Epithelial cell of proximal tubule (primary cell): ENCODE measurements at regions not wholly inside any gene's neighbourhood (a gene's known extent, or its start where the extent isn't known, plus 50 kb on each side); places are given as distances from the start of the nearest gene placed in this dataset.

ENCODE experiments used
- DNase-seq: peaks from one replicate; pipeline ENCODE4 v3.0.0-alpha.2; 2011; ENCODE audit warnings: low read depth
- H3K4me3 ChIP-seq: 2 replicates; pipeline ENCODE4 v1.5.1; 2011; ENCODE audit warnings: low read depth, mild to moderate bottlenecking, low read length
- TF ChIP-seq, protein P1 (sequence below): conservative IDR thresholded peaks from 2 replicates; pipeline ENCODE4 v1.5.1; 2012; ENCODE audit warnings: low read depth, mild to moderate bottlenecking, low read length

- TF ChIP-seq, protein P1, sequence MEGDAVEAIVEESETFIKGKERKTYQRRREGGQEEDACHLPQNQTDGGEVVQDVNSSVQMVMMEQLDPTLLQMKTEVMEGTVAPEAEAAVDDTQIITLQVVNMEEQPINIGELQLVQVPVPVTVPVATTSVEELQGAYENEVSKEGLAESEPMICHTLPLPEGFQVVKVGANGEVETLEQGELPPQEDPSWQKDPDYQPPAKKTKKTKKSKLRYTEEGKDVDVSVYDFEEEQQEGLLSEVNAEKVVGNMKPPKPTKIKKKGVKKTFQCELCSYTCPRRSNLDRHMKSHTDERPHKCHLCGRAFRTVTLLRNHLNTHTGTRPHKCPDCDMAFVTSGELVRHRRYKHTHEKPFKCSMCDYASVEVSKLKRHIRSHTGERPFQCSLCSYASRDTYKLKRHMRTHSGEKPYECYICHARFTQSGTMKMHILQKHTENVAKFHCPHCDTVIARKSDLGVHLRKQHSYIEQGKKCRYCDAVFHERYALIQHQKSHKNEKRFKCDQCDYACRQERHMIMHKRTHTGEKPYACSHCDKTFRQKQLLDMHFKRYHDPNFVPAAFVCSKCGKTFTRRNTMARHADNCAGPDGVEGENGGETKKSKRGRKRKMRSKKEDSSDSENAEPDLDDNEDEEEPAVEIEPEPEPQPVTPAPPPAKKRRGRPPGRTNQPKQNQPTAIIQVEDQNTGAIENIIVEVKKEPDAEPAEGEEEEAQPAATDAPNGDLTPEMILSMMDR: no peak
- no peak overlapping the region for H3K4me3 ChIP-seq
- no peak for DNase-seq
Measured at GRCh38 chr2:150140777-150141176, 346.7 kb downstream of the RND3 start.

GRCh38 chr2:150138587-150138986, 348.9 kb downstream of the RND3 start:
- TF ChIP-seq, protein P1: no peak
- no peak for DNase-seq
- no peak overlapping the region for H3K4me3 ChIP-seq

DNA sequence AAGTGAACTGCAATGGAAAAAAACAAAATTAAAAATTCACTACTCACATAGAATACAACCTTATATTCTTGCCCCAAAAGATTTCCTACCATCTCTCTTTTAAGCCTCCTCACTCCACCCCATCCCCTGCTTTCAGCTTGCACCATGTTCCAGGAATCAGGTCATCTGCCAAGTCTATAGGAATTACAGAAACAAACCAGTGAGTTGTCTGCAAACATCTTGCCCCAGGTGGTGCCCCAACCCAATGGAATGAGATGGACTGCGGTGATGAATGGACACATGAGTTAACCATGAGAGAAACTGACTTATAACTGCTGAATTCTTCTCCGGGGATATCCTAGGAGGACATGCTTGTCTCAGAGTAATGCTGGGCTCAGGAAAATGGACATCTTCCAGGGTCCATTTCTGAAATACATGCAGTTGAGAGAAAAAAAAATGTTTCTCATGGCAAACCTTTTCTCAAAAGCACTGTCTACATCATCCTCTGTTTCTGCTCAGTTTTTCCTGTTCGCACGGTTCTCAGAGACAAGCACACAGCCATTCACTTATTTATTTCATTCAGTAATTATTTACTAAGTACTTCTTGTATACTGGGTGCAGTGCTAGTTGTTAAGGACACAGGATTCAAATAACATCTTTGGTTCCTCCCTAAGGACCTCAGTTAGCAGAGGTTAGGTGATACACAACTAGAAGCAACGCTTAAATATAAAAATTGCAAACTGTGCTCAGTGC, 350.0 kb downstream of the RND3 start:
- no peak for DNase-seq
- no peak overlapping the region for H3K4me3 ChIP-seq
- TF ChIP-seq, protein P1: no peak

GRCh38 chr2:150136893-150137292, 350.6 kb downstream of the RND3 start:
- no peak for DNase-seq
- no peak overlapping the region for H3K4me3 ChIP-seq
- TF ChIP-seq, protein P1: no peak

DNA sequence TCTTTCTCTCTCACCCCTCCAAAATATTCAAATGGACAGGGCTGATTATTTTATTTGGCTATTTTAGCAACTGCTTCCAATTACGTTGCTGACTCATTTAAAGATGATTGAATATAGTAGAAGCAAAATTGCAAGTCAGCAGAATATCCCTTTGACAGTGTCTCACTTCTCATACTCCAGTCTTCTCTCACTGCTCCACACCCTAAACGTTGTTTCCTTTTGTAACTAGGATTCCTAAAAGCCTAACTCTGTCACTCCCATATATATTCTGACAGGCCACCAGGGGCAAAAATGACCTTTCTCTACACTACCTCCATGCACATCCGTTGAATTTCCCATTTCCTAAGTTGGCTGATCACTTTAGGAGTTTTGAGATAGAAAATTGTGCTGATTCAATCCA, 351.1 kb downstream of the RND3 start:
- TF ChIP-seq, protein P1: no peak
- H3K4me3 ChIP-seq: no peak overlapping the region
- no peak for DNase-seq

DNA sequence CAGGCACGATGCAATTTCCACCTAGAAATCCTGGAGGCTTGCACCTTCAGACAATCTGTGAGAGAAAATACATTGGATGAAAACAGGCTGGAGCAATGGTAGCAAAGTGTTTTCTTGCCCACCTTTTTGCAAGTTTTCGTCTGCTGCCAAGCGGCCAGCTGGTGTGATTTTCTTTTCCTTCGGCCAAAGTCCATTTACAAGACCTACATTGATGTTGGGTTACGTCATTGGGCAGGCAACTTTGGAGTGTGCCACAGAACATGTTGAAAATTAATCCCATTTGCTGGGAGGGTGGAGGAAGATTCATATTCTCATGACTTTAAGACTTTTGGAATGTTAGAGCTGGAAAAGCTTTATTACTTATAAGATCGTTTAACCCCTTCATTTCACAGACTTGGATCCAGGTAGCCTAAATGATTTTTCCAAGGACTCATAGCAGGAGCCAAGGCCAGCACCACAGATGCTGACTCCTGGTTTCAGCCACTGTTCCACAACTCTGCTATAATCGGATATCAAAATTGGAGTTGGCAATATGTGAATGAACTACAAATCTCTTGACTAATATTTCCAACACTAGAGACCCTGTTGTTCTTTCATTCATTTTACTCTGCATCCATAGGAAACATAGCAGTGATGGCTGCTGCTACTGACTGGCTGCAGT, 352.1 kb downstream of the RND3 start:
- DNase-seq: peak; percentile 68
- no peak overlapping the region for H3K4me3 ChIP-seq
- TF ChIP-seq, protein P1: no peak
